SK-N-SH treated with all-trans-retinoic acid at 6 μM for 48 hours (cell line): ENCODE measurements at regions not wholly inside any gene's neighbourhood (a gene's known extent, or its start where the extent isn't known, plus 50 kb on each side); places are given as distances from the start of the nearest gene placed in this dataset.

Source experiments
- ATAC-seq: fragments of 200-7000 bp; cut with Tn5 transposase; 3 replicates; pipeline ENCODE4 v1.9.1; 2020; ENCODE audit warnings: mild to moderate bottlenecking, moderate library complexity
- BACH2 ChIP-seq: fragments of 250-450 bp; sonication (Bioruptor Pico); IDR thresholded peaks from 2 replicates; pipeline ENCODE4 v1.9.0; 2021; ENCODE audit warnings: mild to moderate bottlenecking, borderline replicate concordance
- CSDC2 ChIP-seq: fragments of 250-450 bp; sonication (Bioruptor Pico); IDR thresholded peaks from 2 replicates; pipeline ENCODE4 v1.5.0; 2020; ENCODE audit warnings: mild to moderate bottlenecking, moderate library complexity
- ESRRG ChIP-seq: fragments of 250-450 bp; sonication (Bioruptor Pico); IDR thresholded peaks from 2 replicates; pipeline ENCODE4 v1.6.1; 2021; ENCODE audit warnings: mild to moderate bottlenecking
- GLIS3 ChIP-seq: fragments of 250-450 bp; sonication (Bioruptor Pico); IDR thresholded peaks from 2 replicates; pipeline ENCODE4 v1.5.0; 2020; ENCODE audit warnings: mild to moderate bottlenecking, moderate library complexity
- ISL1 ChIP-seq: fragments of 250-450 bp; sonication (Bioruptor Pico); IDR thresholded peaks from 2 replicates; pipeline ENCODE4 v2.1.2; 2022; ENCODE audit warnings: mild to moderate bottlenecking, moderate library complexity
- OSR1 ChIP-seq: fragments of 250-450 bp; sonication (Bioruptor Pico); IDR thresholded peaks from 2 replicates; pipeline ENCODE4 v1.8.0; 2022; ENCODE audit warnings: moderate library complexity, mild to moderate bottlenecking, inconsistent platforms
- PPARA ChIP-seq: fragments of 250-450 bp; sonication (Bioruptor Pico); IDR thresholded peaks from 2 replicates; pipeline ENCODE4 v1.5.0; 2020; ENCODE audit warnings: mild to moderate bottlenecking, borderline replicate concordance
- RARB ChIP-seq: fragments of 250-450 bp; sonication (Bioruptor Pico); IDR thresholded peaks from 2 replicates; pipeline ENCODE4 v1.8.0; 2021; ENCODE audit warnings: mild to moderate bottlenecking, moderate library complexity
- SNAI2 ChIP-seq: fragments of 250-450 bp; sonication (Bioruptor Pico); IDR thresholded peaks from 2 replicates; pipeline ENCODE4 v1.5.0; 2020; ENCODE audit warnings: mild to moderate bottlenecking, moderate library complexity
- TCF4 ChIP-seq: fragments of 250-450 bp; sonication (Bioruptor Pico); IDR thresholded peaks from 2 replicates; pipeline ENCODE4 v1.8.0; 2021; ENCODE audit warnings: mild to moderate bottlenecking, moderate library complexity, borderline replicate concordance
- TOX ChIP-seq: fragments of 250-450 bp; sonication (Bioruptor Pico); IDR thresholded peaks from 2 replicates; pipeline ENCODE4 v1.8.0; 2021; ENCODE audit warnings: mild to moderate bottlenecking, moderate library complexity, borderline replicate concordance
- ZC3H10 ChIP-seq: fragments of 250-450 bp; sonication (Bioruptor Pico); IDR thresholded peaks from 2 replicates; pipeline ENCODE4 v1.5.1; 2021; ENCODE audit warnings: mild to moderate bottlenecking, moderate library complexity
- ZFP3 ChIP-seq: fragments of 250-450 bp; sonication (Bioruptor Pico); IDR thresholded peaks from 2 replicates; pipeline ENCODE4 v1.5.0; 2020; ENCODE audit warnings: mild to moderate bottlenecking, moderate library complexity
- ZFP30 ChIP-seq: fragments of 450-650 bp; formaldehyde crosslinking; IDR thresholded peaks from 2 replicates; pipeline ENCODE4 v1.5.0; 2022; ENCODE audit warnings: mild to moderate bottlenecking, moderate library complexity
- ZNF70 ChIP-seq: fragments of 450-650 bp; formaldehyde crosslinking; IDR thresholded peaks from 2 replicates; pipeline ENCODE4 v1.5.0; 2020; ENCODE audit warnings: mild to moderate bottlenecking, moderate library complexity
- ZNF8 ChIP-seq: fragments of 450-650 bp; formaldehyde crosslinking; IDR thresholded peaks from 2 replicates; pipeline ENCODE4 v1.5.0; 2020; ENCODE audit warnings: mild to moderate bottlenecking, moderate library complexity
- TF ChIP-seq, protein P1 (sequence below): fragments of 250-450 bp; sonication (Bioruptor Pico); IDR thresholded peaks from 2 replicates; pipeline ENCODE4 v1.5.0; 2020; ENCODE audit warnings: mild to moderate bottlenecking, moderate library complexity
- TF ChIP-seq, protein P2 (sequence below): fragments of 250-450 bp; sonication (Bioruptor Pico); IDR thresholded peaks from 2 replicates; pipeline ENCODE4 v1.5.1; 2021; ENCODE audit warnings: mild to moderate bottlenecking, moderate library complexity
- TF ChIP-seq, protein P3 (sequence below): fragments of 250-450 bp; sonication (Bioruptor Pico); IDR thresholded peaks from 2 replicates; pipeline ENCODE4 v1.8.0; 2020; ENCODE audit warnings: mild to moderate bottlenecking, moderate library complexity, borderline replicate concordance

DNA sequence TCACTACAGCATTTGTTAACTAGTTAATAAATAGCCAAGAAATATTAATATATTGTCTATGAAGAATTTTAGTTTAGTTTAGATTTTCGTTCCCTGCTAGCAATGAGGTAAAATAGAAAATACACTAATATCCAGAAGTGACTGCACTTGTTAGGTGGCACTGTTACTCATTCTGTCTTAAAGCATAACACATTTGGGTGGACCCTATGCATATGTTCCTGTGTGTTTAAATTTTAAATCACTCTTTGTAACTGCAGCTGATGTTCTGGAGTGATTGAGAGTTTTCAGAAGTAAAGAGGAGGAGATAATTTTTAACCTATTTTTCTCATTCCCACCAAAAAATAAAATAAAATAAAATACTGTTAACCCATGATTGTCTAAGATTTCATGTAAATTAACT, 73.9 kb upstream of the SOX4 start (continued):
- TF ChIP-seq TCF4 (CRISPR knock-in tag) (no peak), RARB (no peak), SNAI2 (CRISPR knock-in tag) (no peak), CSDC2 (no peak)

DNA sequence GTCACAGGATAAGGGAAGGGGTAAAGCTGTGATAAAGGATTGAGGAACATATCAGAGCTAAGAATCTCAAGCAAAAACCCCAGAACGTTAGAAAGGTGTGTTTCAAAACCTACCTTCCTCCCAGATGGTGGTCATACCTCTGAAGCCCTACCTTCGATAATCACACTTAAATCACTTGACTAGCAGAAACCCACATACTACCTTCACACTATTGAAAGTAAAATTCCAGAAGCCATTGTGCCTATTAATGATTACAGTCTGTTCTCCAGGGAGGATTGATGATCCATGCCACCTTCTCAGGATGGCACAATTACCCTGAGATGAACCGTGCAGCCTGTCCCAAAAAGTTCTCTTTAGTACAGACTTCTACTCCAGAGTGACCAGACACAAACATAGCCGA, 72.3 kb upstream of the SOX4 start:
- TF ChIP-seq OSR1 (CRISPR knock-in tag) = no peak
- no peak for TF ChIP-seq ZNF8 (CRISPR knock-in tag)
- no peak for TF ChIP-seq ZFP3
- no peak for TF ChIP-seq ESRRG (CRISPR knock-in tag)
- TF ChIP-seq, protein P1, sequence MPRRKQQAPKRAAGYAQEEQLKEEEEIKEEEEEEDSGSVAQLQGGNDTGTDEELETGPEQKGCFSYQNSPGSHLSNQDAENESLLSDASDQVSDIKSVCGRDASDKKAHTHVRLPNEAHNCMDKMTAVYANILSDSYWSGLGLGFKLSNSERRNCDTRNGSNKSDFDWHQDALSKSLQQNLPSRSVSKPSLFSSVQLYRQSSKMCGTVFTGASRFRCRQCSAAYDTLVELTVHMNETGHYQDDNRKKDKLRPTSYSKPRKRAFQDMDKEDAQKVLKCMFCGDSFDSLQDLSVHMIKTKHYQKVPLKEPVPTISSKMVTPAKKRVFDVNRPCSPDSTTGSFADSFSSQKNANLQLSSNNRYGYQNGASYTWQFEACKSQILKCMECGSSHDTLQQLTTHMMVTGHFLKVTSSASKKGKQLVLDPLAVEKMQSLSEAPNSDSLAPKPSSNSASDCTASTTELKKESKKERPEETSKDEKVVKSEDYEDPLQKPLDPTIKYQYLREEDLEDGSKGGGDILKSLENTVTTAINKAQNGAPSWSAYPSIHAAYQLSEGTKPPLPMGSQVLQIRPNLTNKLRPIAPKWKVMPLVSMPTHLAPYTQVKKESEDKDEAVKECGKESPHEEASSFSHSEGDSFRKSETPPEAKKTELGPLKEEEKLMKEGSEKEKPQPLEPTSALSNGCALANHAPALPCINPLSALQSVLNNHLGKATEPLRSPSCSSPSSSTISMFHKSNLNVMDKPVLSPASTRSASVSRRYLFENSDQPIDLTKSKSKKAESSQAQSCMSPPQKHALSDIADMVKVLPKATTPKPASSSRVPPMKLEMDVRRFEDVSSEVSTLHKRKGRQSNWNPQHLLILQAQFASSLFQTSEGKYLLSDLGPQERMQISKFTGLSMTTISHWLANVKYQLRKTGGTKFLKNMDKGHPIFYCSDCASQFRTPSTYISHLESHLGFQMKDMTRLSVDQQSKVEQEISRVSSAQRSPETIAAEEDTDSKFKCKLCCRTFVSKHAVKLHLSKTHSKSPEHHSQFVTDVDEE = no peak
- no peak for TF ChIP-seq ISL1 (CRISPR knock-in tag)
- no peak for TF ChIP-seq TCF4 (CRISPR knock-in tag)
- no peak for TF ChIP-seq BACH2 (CRISPR knock-in tag)
- no peak for TF ChIP-seq PPARA (CRISPR knock-in tag)
- TF ChIP-seq CSDC2 = no peak
- no peak for TF ChIP-seq ZNF70 (CRISPR knock-in tag)
- no peak for TF ChIP-seq ZC3H10
- no peak for TF ChIP-seq SNAI2 (CRISPR knock-in tag)
- TF ChIP-seq ZFP30 = no peak
- TF ChIP-seq TOX (CRISPR knock-in tag) = no peak
- TF ChIP-seq, protein P2, sequence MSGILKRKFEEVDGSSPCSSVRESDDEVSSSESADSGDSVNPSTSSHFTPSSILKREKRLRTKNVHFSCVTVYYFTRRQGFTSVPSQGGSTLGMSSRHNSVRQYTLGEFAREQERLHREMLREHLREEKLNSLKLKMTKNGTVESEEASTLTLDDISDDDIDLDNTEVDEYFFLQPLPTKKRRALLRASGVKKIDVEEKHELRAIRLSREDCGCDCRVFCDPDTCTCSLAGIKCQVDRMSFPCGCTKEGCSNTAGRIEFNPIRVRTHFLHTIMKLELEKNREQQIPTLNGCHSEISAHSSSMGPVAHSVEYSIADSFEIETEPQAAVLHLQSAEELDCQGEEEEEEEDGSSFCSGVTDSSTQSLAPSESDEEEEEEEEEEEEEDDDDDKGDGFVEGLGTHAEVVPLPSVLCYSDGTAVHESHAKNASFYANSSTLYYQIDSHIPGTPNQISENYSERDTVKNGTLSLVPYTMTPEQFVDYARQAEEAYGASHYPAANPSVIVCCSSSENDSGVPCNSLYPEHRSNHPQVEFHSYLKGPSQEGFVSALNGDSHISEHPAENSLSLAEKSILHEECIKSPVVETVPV = no peak
- TF ChIP-seq, all 23 proteins: peak for 0
- ATAC-seq = no peak

DNA sequence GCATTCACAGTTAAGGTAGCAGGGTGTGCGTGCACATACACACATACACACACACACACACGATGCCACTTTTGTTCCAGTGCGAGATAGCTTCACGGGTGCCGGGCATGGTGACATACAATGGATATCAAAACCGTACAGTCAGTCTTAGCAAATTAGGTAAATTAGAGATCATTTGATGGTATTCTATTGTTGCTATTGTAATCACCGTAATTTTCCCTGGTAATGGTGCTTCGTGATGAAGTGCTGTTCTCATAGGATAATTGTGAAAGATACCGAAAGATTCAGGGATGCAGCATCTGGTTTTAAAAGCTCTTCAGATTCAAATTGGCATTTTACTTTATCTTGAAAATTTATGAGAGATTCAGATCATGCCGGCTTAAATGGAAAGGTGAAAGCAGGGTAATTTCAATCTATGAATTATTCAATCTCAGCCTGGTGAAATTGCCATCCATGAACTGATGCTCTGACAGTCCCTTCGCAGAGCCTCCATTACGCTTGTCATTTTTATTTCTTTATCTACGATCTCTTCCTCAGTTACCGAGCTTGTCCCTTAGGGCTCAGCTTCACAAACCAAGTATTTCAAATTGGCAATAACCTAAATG, 71.3 kb upstream of the SOX4 start:
- TF ChIP-seq TOX (CRISPR knock-in tag) (no peak), TCF4 (CRISPR knock-in tag) (0 out of 2 replicates have a peak, but pooled peaks have one; percentile 21)
- ATAC-seq = peak; percentile 55

DNA sequence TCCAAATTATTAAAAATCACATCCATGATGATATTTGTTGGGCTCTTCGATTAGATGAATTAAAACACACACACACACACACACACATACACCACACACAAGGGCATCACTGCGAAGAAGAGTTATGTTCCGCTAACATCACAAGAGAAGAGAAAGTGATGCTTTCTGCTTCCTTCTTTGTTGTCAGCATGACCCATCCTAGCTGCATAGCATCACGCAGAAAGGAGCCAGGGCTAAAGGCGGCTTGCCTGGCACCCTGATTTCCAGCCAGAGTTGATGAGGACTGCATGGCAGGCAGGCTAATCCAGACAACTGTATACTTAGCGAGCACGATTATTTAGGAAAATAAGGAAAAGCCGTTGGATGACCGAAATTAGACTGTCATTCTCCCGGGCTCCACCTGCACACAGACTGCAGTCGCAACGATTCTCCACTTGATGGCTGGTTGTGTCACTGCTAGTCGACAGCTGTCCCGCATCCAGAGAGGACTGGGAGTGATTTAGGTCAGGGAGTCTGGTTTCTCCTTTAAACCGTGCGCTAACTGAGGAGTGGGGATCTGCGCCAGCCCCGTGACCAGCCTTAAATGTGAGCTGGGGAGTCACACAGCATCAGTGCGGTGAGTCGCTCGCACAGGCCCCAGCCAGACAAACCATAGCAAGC, 70.6 kb upstream of the SOX4 start:
- ATAC-seq = peak; percentile 85
- TF ChIP-seq, protein P1 = 0 out of 2 replicates have a peak, but pooled peaks have one; percentile 14
- no peak for TF ChIP-seq BACH2 (CRISPR knock-in tag)

DNA sequence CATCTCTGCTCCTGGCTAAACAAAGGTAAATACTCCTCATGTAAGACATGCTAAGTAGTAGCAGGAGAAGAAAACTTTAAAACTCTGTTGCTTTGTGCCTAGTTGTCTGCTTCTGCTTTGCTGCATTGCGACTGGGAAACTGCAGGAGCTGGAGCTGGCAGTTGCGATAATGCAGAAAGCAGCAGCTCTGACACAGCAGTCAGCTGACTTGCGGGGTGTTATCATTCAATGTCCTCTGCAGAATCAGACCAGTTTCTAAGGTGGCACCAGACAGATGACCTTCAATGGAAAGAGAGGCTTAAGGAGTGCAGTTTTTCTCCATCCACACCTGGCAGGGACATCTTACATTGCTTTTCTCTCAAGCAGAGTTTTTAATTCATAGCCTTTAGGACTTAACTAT, 69.9 kb upstream of the SOX4 start:
- ATAC-seq = no peak
- TF ChIP-seq, protein P3, sequence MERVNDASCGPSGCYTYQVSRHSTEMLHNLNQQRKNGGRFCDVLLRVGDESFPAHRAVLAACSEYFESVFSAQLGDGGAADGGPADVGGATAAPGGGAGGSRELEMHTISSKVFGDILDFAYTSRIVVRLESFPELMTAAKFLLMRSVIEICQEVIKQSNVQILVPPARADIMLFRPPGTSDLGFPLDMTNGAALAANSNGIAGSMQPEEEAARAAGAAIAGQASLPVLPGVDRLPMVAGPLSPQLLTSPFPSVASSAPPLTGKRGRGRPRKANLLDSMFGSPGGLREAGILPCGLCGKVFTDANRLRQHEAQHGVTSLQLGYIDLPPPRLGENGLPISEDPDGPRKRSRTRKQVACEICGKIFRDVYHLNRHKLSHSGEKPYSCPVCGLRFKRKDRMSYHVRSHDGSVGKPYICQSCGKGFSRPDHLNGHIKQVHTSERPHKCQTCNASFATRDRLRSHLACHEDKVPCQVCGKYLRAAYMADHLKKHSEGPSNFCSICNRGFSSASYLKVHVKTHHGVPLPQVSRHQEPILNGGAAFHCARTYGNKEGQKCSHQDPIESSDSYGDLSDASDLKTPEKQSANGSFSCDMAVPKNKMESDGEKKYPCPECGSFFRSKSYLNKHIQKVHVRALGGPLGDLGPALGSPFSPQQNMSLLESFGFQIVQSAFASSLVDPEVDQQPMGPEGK (CRISPR knock-in tag) = no peak
- TF ChIP-seq TOX (CRISPR knock-in tag) = no peak
- TF ChIP-seq GLIS3 (CRISPR knock-in tag) = no peak
- no peak for TF ChIP-seq ZC3H10
- TF ChIP-seq ZNF8 (CRISPR knock-in tag) = no peak
